ENCODE measurements at regions not wholly inside any gene's neighbourhood (a gene's known extent, or its start where the extent isn't known, plus 50 kb on each side); places are given as distances from the start of the nearest gene placed in this dataset.

- H3K4me1 ChIP-seq (ENCODE audit: control insufficient read depth in 3 of 3, insufficient read depth in 2 of 3, low read depth in 1 of 3, low read length in 2 of 3) = no peaks in the 10 kb centered on the region
- H3K27ac ChIP-seq (ENCODE audit: low read depth in 1 of 3, low read length in 2 of 3) = no peak overlapping the region
- no peaks in the 10 kb centered on the region for H3K9me3 ChIP-seq (ENCODE audit: control insufficient read depth in 2 of 2, insufficient read depth in 1 of 2, low read depth in 1 of 2, low read length in 1 of 2)
- no peaks in the 10 kb centered on the region for H3K27me3 ChIP-seq (ENCODE audit: control insufficient read depth in 3 of 3, insufficient read depth in 3 of 3, low read length in 3 of 3)
- DNase-seq (no peak), FAIRE-seq (no peak)
- H3K4me3 ChIP-seq (ENCODE audit: low read depth in 1 of 3, low read length in 3 of 3) = no peak overlapping the region
- H3K36me3 ChIP-seq (ENCODE audit: control insufficient read depth in 3 of 3, insufficient read depth in 2 of 3, low read depth in 1 of 3, low read length in 3 of 3) = no peaks in the 10 kb centered on the region
- 82 to 86% (median 84%) methylated on average over 6 of the region's 6 CpGs for WGBS, 3 donors
Measured at GRCh38 chr4:123520325-123520724, 123.7 kb downstream of the SPRY1 start.

DNA sequence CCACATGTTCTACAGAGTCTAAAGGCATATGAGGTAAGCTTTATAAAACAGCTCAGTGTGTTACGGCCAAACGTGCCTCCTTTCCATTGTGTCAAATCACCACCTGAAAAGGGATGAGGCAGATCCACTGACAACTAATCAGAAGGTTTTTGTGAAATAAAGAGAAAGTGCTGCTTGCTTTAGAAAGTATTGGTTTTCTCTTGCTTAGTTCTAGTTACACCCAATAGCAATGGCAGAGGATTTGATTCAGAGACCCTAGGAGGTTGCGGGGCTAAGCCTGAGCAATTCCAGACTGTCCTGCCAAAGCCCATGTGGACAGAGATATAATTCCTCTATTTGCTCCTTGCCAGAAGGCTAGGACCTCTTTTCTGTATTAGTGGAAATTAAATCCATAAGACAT is 125.5 kb downstream of the SPRY1 start:
- Histone ChIP-seq H3K27ac (ENCODE audit: low read depth in 1 of 3, low read length in 2 of 3) (no peak overlapping the region), H3K4me1 (ENCODE audit: control insufficient read depth in 3 of 3, insufficient read depth in 2 of 3, low read depth in 1 of 3, low read length in 2 of 3) (no peaks in the 10 kb centered on the region), H3K4me3 (ENCODE audit: low read depth in 1 of 3, low read length in 3 of 3) (no peak overlapping the region), H3K9me3 (ENCODE audit: control insufficient read depth in 2 of 2, insufficient read depth in 1 of 2, low read depth in 1 of 2, low read length in 1 of 2) (no peaks in the 10 kb centered on the region), H3K27me3 (ENCODE audit: control insufficient read depth in 3 of 3, insufficient read depth in 3 of 3, low read length in 3 of 3) (no peaks in the 10 kb centered on the region), H3K36me3 (ENCODE audit: control insufficient read depth in 3 of 3, insufficient read depth in 2 of 3, low read depth in 1 of 3, low read length in 3 of 3) (no peaks in the 10 kb centered on the region)
- FAIRE-seq (no peak), DNase-seq (no peak)
- WGBS, 3 donors = 57 to 89% (median 86%) methylated on average over 3 of the region's 3 CpGs

DNA sequence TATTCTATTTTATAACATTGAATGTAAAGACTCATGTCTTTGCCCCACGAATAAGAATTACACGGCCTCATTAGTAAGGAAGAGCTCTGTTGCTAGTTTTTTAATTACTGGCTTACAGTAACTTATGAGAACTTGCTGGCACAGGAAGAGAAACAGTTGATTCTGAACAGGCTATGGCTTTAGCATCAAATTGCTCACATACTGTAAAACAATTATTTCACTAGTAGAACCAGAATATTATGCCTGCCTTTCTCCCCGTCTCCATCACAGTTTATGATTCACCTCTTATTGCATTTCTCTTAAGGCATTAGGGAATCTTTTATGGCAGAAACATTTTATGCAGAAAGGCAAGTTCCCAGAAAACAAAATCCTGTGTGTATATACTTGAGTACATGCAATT is 126.1 kb downstream of the SPRY1 start:
- WGBS, 3 donors = 72 to 96% (median 87%) methylated on average over 3 of the region's 3 CpGs
- Histone ChIP-seq H3K9me3 (ENCODE audit: control insufficient read depth in 2 of 2, insufficient read depth in 1 of 2, low read depth in 1 of 2, low read length in 1 of 2) (no peaks in the 10 kb centered on the region), H3K4me1 (ENCODE audit: control insufficient read depth in 3 of 3, insufficient read depth in 2 of 3, low read depth in 1 of 3, low read length in 2 of 3) (no peaks in the 10 kb centered on the region), H3K27me3 (ENCODE audit: control insufficient read depth in 3 of 3, insufficient read depth in 3 of 3, low read length in 3 of 3) (no peaks in the 10 kb centered on the region), H3K27ac (ENCODE audit: low read depth in 1 of 3, low read length in 2 of 3) (no peak overlapping the region), H3K36me3 (ENCODE audit: control insufficient read depth in 3 of 3, insufficient read depth in 2 of 3, low read depth in 1 of 3, low read length in 3 of 3) (no peaks in the 10 kb centered on the region), H3K4me3 (ENCODE audit: low read depth in 1 of 3, low read length in 3 of 3) (no peak overlapping the region)
- FAIRE-seq (no peak), DNase-seq (no peak)

DNA sequence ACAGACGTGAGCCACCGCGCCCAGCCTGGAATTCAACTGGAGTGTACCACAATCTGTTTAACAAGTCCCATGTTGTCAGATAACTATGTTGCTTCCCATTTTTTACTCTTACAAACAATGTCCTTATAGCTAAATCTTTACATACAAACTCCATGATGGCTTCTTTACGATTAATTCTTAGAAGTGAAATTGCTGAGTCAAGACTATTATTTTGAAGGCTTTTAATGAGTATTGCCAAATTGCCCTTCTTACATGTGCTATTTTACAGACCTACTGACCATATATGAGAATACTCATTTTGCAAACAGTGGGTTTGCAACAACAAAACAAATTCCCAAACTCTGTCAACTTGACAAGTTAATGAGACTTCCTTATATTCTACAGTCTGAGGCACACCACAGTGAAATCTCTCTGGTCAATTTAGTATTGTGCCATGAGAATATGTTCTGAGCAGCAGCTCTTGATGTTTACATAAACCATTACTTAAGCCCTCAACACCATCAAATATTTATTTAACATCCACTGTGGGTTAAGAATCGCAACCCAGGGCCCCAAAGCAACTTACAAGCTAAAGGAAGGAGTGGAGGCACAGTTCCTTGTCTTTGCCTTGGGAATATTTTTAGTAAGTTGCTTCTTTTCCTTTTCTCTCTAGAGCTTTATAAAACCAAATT is 128.5 kb downstream of the SPRY1 start:
- no peaks in the 10 kb centered on the region for H3K9me3 ChIP-seq (ENCODE audit: control insufficient read depth in 2 of 2, insufficient read depth in 1 of 2, low read depth in 1 of 2, low read length in 1 of 2)
- H3K36me3 ChIP-seq (ENCODE audit: control insufficient read depth in 3 of 3, insufficient read depth in 2 of 3, low read depth in 1 of 3, low read length in 3 of 3) = no peaks in the 10 kb centered on the region
- FAIRE-seq = no peak
- peaks cover 0 to 13% (median 0%) of the 10 kb centered on the region in 3 donors for H3K4me1 ChIP-seq (ENCODE audit: control insufficient read depth in 3 of 3, insufficient read depth in 2 of 3, low read depth in 1 of 3, low read length in 2 of 3)
- no peak overlapping the region for H3K4me3 ChIP-seq (ENCODE audit: low read depth in 1 of 3, low read length in 3 of 3)
- no peak for DNase-seq
- WGBS, 3 donors = 80 to 88% (median 87%) methylated on average over 5 of the region's 5 CpGs
- H3K27ac ChIP-seq (ENCODE audit: low read depth in 1 of 3, low read length in 2 of 3) = no peak overlapping the region
- no peaks in the 10 kb centered on the region for H3K27me3 ChIP-seq (ENCODE audit: control insufficient read depth in 3 of 3, insufficient read depth in 3 of 3, low read length in 3 of 3)

DNA sequence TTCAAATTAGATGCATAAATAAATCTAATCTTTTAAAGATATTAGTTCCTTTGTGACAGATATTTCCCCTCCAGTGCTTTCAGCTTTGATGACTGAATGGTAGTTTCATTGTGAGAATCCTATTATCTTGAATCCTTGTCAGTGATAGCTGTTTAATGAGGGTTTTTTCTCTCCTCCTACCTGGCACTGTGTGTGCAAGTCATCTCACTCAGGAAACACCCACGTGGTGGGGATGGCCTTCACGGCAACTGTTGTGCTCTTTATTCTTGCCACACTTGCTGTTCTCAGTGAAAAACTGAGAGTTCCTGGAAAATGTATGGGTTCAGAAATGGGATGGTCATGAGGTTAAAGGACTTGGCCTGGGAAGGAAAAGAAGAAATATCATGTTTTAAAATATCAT is 129.9 kb downstream of the SPRY1 start:
- DNase-seq = no peak
- WGBS, 3 donors = 52 to 57% (median 54%) methylated on average over 2 of the region's 2 CpGs
- Histone ChIP-seq H3K9me3 (ENCODE audit: control insufficient read depth in 2 of 2, insufficient read depth in 1 of 2, low read depth in 1 of 2, low read length in 1 of 2) (no peaks in the 10 kb centered on the region), H3K4me3 (ENCODE audit: low read depth in 1 of 3, low read length in 3 of 3) (no peak overlapping the region), H3K27ac (ENCODE audit: low read depth in 1 of 3, low read length in 2 of 3) (no peak overlapping the region), H3K27me3 (ENCODE audit: control insufficient read depth in 3 of 3, insufficient read depth in 3 of 3, low read length in 3 of 3) (no peaks in the 10 kb centered on the region), H3K36me3 (ENCODE audit: control insufficient read depth in 3 of 3, insufficient read depth in 2 of 3, low read depth in 1 of 3, low read length in 3 of 3) (no peaks in the 10 kb centered on the region), H3K4me1 (ENCODE audit: control insufficient read depth in 3 of 3, insufficient read depth in 2 of 3, low read depth in 1 of 3, low read length in 2 of 3) (peaks cover 0 to 13% (median 0%) of the 10 kb centered on the region in 3 donors)
- no peak for FAIRE-seq

DNA sequence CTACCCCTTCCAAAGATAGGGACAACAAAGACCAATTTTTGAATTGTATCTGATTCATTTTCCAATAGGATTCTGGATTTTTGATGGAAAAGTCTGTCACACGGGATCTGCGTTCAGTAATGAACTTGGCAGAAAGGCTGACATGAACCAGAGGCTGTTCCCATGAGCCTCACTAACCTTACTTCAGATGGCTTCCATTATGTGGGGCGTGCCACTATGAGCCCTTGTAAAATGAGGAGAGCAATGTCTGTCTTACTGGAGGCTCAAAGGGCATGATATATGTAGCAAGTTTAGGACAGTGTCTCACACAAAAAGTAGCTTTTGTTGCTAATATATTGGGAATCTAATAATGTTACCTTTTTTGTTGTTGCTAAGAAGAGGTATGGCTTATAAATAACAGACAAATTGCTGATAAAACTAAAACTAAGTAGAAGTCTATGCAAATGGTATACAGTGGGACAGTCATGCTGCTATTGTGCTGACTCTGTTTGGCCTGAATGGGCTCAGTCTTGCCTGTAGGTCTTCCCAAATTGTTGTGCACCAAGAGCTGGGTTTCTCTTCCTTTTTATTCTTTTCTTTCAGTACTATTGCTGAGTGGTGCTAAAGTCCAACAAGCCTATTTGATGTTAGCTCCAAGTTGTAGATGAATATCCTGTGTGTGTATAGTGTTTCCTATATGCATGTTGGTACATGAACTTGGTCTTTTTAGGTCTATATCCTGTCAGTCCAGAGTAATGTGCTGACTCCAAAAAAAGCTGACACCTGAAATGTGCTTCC is 132.1 kb downstream of the SPRY1 start:
- WGBS, 3 donors = 70 to 93% (median 73%) methylated on average over 3 of the region's 3 CpGs
- H3K4me3 ChIP-seq (ENCODE audit: low read depth in 1 of 3, low read length in 3 of 3) = no peak overlapping the region

DNA sequence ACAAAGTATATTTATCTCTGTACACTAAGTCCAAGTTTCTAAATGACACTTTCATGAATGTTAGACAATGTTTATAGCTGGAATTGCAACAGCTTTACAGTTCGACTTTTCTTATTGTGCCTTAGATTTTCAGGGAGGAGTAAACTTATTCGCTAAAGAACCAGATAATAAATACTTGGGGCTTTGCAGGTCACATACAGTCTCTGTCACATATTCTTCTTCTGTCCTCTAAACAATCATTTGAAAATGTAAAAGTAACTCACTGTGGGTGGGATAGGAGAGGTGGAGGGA is 132.6 kb downstream of the SPRY1 start:
- Histone ChIP-seq H3K4me1 (ENCODE audit: control insufficient read depth in 3 of 3, insufficient read depth in 2 of 3, low read depth in 1 of 3, low read length in 2 of 3) (peaks cover 0 to 13% (median 0%) of the 10 kb centered on the region in 3 donors), H3K4me3 (ENCODE audit: low read depth in 1 of 3, low read length in 3 of 3) (no peak overlapping the region), H3K9me3 (ENCODE audit: control insufficient read depth in 2 of 2, insufficient read depth in 1 of 2, low read depth in 1 of 2, low read length in 1 of 2) (no peaks in the 10 kb centered on the region), H3K36me3 (ENCODE audit: control insufficient read depth in 3 of 3, insufficient read depth in 2 of 3, low read depth in 1 of 3, low read length in 3 of 3) (no peaks in the 10 kb centered on the region), H3K27ac (ENCODE audit: low read depth in 1 of 3, low read length in 2 of 3) (peak overlapping the region in 1 of 3 donors; percentile 69), H3K27me3 (ENCODE audit: control insufficient read depth in 3 of 3, insufficient read depth in 3 of 3, low read length in 3 of 3) (no peaks in the 10 kb centered on the region)
- 47 to 59% (median 51%) methylated on average over 2 of the region's 2 CpGs for WGBS, 3 donors
- DNase-seq (no peak), FAIRE-seq (no peak)

More for the DNA sequence above, 132.1 kb downstream of the SPRY1 start:
- no peaks in the 10 kb centered on the region for H3K27me3 ChIP-seq (ENCODE audit: control insufficient read depth in 3 of 3, insufficient read depth in 3 of 3, low read length in 3 of 3)
- H3K27ac ChIP-seq (ENCODE audit: low read depth in 1 of 3, low read length in 2 of 3) = peak overlapping the region in 1 of 3 donors; percentile 71
- H3K9me3 ChIP-seq (ENCODE audit: control insufficient read depth in 2 of 2, insufficient read depth in 1 of 2, low read depth in 1 of 2, low read length in 1 of 2) = no peaks in the 10 kb centered on the region
- peaks cover 0 to 13% (median 0%) of the 10 kb centered on the region in 3 donors for H3K4me1 ChIP-seq (ENCODE audit: control insufficient read depth in 3 of 3, insufficient read depth in 2 of 3, low read depth in 1 of 3, low read length in 2 of 3)
- DNase-seq (peak; percentile 18 to 70), FAIRE-seq (no peak)
- H3K36me3 ChIP-seq (ENCODE audit: control insufficient read depth in 3 of 3, insufficient read depth in 2 of 3, low read depth in 1 of 3, low read length in 3 of 3) = no peaks in the 10 kb centered on the region

DNA sequence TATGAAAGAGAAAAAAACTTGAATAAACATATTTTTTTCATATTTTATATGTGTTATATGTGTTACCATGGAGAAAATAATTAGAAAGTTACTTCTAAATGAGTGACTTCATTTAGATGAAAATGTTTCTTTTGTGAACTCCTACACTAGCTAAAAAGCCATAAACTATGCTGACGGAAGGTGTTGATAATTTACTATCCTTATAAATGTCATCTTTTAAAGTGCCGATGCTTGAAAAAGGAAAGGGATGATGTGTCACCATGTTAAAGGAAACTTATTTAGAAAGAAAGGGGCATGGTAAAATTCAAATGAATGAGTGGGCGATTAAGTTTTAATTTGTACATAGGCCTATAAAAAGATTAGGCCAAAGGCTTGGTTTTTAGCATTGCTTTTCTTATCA is 133.8 kb downstream of the SPRY1 start:
- Histone ChIP-seq H3K4me3 (ENCODE audit: low read depth in 1 of 3, low read length in 3 of 3) (no peak overlapping the region), H3K4me1 (ENCODE audit: control insufficient read depth in 3 of 3, insufficient read depth in 2 of 3, low read depth in 1 of 3, low read length in 2 of 3) (peaks cover 0 to 13% (median 0%) of the 10 kb centered on the region in 3 donors), H3K27me3 (ENCODE audit: control insufficient read depth in 3 of 3, insufficient read depth in 3 of 3, low read length in 3 of 3) (no peaks in the 10 kb centered on the region), H3K9me3 (ENCODE audit: control insufficient read depth in 2 of 2, insufficient read depth in 1 of 2, low read depth in 1 of 2, low read length in 1 of 2) (no peaks in the 10 kb centered on the region), H3K36me3 (ENCODE audit: control insufficient read depth in 3 of 3, insufficient read depth in 2 of 3, low read depth in 1 of 3, low read length in 3 of 3) (no peaks in the 10 kb centered on the region), H3K27ac (ENCODE audit: low read depth in 1 of 3, low read length in 2 of 3) (no peak overlapping the region)
- FAIRE-seq = no peak
- 91 to 97% (median 93%) methylated on average over 3 of the region's 3 CpGs for WGBS, 3 donors
- no peak for DNase-seq

Data from small intestine (tissue), 7 donors.